GM11168 (cell line): ENCODE measurements at regions not wholly inside any gene's neighbourhood (a gene's known extent, or its start where the extent isn't known, plus 50 kb on each side); places are given as distances from the start of the nearest gene placed in this dataset.

ENCODE experiments used
- in situ Hi-C: fragments of 300-500 bp; cut with MboI; formaldehyde crosslinking; loops from one replicate; pipeline ENCODE4 v1.12.0; 2022; ENCODE audit warnings: low sequenced_read_pairs; ENCODE audit not compliant: unreplicated experiment

DNA sequence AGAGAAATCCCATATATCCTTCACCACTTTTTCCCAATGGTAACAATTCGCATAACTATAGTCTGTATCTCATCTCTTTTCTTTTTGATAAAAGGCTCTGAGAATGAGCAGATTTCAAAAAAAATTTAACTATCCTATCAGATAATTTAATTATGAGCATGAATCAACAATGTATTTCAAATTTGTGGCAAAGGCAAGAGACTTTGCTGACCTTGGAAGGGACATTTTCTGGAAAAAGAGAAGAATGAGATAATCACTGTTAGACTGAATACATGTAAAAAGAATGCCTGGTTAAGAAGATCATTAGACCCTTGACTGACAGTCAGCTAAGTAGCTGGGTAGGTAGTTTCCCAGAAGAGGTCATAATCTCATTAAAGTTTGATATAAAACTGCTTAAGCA lies 428.4 kb upstream of the XYLT1 start:
- in situ Hi-C loops, result no loop called here

DNA sequence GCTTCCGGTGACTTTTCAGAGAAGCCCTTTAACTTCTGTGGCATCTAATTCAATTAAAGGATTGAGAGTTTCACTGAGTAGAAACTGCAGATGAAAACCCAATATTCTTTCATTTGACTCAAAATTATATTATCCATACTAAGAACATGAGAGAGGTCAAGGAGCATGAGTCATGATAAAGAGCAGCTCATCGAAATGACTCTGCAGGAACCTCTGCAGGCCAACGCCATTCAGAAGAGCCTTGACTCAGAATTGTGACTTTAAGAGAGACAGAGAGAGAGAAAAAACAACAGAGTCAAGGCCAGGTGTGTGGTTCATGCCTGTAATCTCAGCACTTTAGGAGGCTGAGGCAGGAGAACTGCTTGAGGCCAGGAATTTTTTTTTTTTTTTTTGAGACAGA lies 417.2 kb upstream of the XYLT1 start:
- in situ Hi-C loops, result no loop called here

DNA sequence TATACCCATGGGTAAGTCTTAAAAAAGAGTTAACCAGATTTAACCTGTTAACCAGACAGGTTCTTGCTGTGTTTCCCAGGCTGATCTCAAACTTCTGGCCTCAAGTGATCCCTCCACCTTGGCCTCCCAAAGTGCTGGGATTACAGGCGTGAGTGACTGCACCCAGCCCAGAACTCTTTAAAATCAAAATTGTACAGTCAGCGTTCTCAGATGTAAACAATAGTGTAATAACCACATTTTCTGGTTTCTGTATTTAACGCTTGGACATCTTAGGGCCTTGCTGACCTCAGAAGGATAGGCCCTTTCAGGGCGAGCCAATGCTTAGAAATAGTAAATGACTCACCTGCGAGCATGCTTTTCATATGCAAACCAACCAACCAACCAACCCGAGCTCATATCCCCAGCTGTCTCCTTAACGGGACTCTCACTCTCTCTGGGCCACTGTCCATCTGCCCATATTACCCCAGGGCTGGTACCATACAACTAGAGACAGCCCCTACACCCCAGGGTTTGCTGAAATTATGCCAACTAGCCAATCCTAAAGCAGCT lies 415.0 kb upstream of the XYLT1 start:
- in situ Hi-C loops, result no loop called here

DNA sequence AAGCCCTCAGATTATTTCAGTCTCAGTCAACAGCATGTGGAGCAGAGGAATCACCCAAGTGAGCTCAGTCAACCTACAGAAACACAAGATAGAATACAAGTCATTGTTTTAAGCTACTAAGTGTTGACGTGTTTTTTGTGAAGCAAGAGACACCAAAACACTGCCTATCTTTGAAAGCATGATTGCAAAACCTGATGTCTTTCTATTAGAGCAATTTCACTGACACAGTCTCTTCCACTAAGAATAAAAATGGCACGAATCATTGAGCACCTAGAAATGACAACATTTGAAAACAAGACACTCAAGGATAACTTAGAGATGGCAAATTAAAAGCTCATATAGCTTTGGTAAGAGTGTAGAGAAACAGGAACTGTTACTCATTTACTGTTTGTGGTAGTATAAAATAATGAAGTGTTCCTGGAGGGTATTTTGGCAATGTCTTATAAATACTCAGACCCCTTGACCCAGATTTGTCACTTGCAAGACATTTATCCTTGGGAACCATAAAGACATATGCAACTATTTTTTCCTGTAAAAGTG lies 407.1 kb upstream of the XYLT1 start:
- in situ Hi-C loops, result no loop called here

DNA sequence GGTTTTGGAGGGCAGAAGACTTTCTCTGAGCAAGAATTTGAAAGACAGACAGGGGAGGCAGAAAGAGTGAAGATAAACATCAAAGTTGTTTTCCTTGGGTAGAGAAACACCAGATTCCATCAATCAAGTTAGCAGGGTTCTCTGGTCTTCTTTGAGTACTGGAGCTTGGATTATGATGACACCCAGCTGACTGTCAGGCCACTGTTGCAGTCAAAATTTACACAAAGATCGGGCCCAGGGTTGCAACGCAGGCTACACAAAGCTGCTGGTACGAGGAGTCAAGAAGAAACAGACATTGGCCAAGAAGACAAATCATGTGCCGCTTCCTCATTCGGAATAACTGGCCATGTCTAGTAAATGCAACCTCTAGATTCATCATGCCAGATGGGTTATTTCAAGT lies 396.2 kb upstream of the XYLT1 start:
- in situ Hi-C loops, result no loop called here

DNA sequence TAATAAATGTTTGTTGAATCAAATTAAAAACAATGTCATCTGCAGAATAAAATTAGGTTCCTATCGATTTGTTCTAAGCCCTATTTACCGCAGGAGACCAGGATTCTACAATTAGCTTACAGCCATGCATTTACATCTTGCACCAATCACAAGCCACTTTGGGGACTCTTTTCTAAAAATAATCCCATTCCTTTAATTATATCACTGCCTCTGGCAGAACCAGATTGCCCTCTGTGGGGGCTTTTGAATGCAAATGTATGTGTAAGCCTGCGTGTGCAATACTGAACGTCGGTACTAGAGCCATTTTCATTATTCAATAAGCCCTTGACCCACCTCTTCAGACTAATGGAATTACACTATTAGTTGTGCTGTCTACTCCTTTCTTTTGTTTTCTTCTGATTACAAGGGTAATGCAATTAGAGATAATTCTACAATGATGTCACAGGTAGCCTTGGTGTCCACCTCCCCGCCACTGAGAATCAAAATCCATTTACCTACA lies 391.3 kb upstream of the XYLT1 start:
- in situ Hi-C loops, result no loop called here

DNA sequence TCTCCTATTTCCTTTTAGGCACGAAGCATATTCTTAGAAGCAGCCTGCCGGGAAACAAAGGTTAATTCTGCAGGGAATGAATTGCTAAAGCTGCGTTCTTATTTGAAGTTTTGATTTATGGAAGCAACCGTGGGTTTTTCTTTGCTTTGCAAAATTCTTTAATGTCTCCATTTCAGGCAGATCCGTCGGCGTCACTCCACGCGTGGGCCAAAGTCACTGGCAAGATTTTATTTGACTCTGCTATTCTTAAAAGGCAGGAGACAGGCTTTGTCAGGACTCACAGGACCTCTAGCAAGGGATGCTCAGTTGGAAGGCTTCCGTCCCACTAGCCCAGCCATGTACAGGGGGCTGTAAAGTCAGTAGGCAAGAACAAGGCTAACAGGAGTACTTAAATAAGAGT lies 387.3 kb upstream of the XYLT1 start:
- in situ Hi-C loops, result no loop called here

DNA sequence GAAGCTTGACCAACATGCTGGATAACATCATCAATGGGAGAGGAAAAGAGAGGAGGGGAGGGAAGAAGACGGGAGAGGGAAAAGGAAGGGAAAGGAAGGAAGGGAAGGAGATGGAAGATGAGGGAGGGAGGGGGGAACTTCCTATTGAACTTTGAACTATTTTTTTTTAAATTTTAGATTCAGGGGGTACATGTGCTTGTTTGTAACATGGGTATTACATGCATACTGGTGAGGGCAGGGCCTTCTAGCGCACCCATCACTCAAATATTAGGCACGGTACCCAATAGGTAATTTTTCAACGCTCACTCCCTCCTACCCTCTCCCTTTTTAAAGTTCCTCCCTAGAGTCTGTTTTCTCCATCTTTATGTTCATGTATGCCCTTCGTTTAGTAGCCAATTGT lies 383.2 kb upstream of the XYLT1 start:
- in situ Hi-C loops, result no loop called here

DNA sequence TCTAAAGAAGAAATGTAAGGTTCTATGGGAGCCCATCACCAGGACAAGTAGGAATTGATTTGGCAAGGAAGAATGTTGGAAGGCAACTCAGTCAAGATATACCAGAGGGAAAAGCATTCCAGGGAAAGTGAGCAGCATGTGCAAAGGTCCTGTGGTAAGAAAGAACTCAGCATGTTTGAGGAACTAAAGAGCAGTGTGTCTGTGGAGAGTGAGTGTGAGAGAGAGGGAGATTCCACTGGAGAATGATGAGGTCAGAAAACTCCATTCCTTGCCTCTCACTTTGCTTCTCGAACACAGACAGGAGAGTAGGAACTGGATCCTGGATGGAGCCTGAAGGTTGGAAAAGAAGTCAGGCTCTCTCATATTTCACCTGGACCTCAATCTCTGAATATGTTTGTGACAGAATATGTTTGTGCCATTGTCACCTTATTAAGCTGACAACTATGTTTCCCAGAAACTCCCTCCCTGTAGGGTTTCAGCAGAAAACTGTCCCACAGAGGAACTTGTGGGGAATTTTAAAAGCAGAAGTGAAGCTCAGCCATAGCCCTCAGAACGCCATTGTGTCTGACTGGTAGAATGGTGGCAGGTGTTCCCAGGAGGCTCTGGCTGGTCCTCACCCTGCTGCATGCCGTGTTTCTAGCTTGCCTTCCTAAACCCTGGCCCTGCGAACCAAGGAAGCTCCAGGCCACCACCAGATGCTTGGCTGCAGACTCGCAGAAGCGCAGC lies 382.4 kb upstream of the XYLT1 start:
- in situ Hi-C loops, result no loop called here

DNA sequence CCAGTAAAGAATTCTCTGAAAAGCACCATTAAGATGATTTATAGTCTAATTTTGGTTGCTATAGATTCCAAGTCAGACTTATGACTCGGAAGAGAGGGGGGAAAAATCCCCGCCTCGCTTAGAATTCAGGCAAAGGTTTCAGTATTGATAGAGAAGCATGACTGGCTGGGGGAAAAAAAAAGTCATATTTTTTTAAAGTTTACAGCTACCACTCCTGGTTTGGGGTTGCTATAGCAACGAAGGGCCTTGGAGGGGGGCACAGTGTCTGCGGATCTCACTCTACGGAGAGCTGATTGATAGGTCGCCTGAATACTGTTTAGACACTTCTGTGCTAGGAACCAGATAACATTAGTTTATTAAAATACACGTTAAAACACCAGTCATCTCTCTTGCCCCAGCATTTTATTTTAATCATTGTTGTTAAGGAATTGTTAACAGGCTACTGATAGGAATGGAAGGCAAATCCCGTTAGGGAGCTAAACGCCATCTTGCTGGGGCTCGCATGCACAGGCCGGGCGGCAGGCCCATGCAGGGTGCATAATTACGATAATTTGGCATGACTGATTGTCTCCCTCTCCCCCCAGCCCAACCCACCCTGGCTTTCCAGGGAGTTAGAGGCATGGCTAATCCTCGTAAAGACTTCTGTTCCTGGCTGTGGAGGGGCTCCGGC lies 380.0 kb upstream of the XYLT1 start:
- in situ Hi-C loops, result no loop called here

DNA sequence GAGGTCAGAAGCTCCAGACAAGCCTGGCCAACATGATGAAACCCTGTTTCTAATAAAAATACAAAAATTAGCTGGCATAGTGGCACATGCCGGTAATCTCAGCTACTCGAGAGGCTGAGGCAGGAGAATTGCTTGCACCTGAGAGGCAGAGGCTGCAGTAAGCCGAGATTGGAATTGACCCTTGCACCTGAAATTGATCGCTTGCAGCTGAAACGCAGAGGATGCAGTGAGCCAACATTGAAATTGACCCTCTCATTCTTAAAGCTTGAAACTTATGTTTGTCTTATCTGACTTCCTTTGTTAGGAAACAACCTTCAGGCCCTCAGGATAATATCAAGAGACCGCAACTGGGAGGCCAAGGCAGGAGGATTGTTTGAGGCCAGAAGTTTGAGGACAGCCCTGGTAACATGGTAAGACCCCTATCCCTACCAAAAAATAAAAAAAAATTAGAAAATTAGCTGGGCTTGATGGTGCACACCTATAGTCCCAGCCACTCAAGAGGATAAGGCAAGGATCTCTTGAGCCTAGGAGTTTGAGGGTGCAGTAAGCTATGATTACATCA lies 376.6 kb upstream of the XYLT1 start:
- in situ Hi-C loops, result no loop called here

DNA sequence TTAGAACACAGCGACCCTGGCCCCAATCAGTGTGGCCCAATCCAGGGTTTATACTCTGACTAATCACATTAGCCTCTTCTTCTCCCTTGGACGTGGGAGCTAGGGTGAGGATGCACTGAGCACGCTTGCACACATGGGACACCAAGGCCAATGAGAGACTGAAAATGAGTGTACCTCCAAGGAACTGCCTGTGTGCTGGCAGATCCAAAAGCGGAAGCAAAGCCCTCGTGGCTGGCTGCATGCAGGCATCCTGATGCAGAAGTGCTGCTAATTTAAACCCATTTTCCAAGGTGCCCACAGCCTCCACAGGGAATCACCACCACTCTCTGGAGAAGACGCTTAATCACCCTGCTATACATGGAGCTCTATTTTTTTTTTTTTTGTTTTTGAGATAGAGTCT lies 375.3 kb upstream of the XYLT1 start:
- in situ Hi-C loops, result no loop called here

DNA sequence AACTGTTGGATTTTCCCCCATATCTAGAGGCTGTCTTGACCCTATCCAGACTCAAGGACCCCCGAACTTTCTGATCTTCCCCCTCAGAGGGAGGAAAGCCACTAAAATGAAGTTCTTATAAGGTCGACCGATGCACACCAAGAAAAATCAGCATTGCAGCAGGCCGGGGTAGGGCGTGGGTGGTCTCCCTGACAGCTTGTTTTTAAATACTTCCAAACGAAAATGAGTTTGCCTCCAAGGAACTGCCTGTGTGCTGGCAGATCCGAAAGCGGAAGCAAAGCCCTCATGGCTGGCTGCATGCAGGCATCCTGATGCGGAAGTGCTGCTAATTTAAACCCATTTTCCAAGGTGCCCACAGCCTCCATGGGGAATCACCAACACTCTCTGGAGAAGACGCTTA lies 374.3 kb upstream of the XYLT1 start:
- in situ Hi-C loops, result no loop called here

DNA sequence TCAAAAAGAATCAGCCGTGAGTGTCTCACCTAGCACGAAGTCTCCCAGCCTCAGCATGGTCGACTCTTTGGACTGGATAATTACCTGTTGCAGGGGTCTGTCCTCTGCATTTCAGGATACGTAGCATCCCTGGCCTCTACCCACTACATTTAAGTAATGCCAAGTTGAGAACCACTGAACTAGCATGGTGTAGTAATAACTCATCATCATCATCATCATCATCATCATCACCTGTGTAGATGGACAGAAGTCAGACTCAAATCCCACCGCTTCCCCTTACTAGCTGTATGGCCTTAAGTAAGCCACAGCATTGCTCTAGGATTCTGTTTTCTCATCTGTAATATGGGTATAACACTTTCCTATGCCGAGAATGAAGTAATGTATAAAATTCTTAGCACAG lies 373.1 kb upstream of the XYLT1 start:
- in situ Hi-C loops, result no loop called here

DNA sequence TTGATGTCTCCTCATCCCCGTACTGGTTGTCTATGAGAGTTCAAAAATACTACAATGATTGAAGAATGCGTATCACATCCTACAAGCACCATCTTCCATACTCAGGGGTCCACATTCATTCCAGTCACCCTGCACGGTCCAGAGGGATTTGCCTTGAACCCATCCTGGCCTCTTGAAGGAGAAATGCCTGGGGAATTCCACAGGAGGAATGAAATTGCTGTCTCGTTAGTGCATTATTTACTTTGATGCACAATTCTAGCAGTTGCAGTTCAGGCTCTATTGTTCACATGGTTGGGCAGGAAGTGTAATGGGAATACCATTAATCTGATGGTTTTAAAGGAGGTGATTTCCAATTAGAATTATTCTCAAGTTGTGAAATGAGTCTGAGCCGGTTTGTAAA lies 369.1 kb upstream of the XYLT1 start:
- in situ Hi-C loops, result no loop called here

DNA sequence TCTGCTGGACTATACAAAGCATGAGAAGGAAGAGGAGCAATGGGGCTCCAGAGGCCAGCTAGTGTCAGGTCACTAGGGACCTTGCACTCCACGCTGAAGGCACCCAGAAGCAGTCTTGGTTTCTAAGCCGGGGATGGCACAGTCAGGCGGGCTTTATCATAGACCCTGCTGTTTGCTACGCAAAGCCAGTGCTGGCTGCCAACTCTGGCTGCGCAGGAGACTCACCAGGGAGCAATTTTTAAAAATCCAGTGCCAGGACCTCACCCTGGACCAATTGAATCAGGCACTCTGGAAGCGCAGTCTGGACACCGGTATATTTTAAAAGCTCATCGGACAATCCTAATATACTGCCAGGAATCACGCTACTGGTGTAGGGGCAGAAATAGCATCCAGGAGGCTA lies 368.5 kb upstream of the XYLT1 start:
- in situ Hi-C loops, result no loop called here

DNA sequence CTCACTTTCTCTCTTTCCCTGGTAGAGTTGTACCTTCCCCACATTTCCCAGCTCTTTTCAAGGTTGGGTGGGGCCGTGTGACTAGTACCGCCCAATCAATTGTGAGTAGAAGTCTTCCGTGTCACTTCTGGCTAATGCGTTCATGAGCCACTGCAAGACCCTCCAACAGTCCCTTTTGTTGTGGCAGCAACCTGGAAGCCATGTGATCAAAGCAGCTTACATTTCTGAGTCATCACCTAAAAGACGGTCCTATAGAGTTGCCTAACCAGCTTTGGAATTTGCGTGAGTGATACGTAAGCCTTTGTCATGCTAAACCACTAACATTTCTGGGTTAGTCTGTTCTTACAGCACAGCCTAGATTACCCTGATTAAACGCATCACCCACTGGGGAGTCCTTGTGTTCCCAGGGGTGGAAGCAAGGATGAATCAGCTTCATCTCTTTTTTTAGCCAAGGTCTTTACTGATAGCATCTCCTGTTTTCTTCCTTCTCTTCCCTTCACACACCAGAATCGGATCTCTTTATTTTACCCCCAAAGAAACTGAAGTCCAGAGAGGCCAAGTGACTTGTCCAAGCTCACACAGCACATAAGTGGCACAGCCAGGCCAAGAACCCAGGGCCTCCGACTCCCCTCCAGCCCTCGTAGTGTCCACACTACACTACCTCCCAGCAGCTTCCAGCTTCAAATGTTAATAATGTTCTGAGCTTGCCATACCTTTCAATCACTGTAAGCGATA lies 366.3 kb upstream of the XYLT1 start:
- in situ Hi-C loops, result no loop called here

DNA sequence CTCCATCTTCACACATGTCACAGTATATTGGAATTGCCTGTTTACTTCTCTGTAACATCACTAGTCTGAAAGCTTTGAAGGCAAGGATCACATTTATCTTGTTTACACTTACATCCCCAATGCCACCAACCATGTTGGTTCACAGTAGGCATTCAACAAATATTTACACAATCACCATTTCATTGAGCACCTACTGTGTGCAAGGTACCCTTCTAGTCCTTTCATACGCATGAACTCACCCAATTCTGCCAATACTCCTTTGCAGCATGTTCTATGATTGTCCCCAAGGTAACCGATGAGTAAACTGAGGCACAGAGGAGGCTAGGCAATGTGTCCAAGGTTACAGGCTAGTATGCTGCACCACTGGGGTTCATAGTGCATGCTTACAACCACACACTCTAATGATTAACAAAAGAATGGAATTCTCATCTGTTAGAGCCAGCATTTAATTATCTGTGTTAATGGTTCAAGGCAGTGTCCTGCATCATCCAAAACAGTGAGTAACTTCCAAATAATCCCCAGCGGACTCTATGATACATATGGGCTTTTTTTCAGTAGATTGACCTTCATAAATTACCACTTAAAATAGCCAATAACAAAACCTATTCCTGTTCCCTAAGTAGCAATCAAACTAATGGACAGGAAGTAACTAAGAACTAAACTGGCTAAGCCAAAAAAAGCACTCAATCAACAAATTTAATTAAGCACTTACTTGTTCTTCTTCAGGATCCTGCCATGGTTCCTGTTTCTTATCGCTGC lies 364.5 kb upstream of the XYLT1 start:
- in situ Hi-C loops, result no loop called here

DNA sequence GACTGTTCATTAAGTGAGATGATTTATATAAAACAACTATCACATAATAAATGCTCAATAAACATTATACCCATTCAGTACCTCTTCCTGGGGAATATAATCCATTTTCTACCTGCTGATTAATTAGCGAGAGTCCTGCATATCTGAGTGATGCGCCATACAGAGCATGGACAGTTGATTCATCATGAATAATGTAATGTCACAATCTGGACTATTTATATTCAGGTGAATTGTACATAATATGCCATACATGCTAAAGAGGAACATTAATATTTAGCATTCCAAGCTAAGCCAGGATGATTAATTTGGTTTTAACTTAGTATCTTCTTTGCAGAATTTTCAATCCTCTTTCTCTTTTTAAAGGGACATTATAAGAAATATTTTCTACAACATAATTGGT lies 362.0 kb upstream of the XYLT1 start:
- in situ Hi-C loops, result no loop called here

DNA sequence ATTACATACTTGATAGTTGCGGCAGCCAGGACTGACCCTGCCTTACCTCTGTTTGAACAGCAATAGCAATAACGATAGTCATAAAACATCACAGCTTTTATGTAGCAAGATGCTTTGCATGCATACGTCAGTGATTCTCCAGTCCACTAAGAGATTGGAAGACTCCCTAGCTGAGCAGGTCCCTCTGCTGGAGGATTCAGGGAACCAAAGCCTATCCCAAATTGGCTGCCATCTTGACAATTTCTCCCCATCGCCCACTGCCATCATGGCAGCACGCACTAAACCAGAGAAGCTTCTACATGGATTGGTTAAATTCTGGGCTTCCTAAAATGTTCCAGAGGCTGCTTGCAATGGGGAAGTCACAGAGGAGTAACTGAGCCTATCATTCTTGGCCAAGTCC lies 360.6 kb upstream of the XYLT1 start:
- in situ Hi-C loops, result no loop called here
